Activated CD4-positive, alpha-beta T cell treated with anti-CD3 and anti-CD28 coated beads, Interleukin-2, amount 50 U/mL, for 4 hours (primary cell): ENCODE measurements at regions not wholly inside any gene's neighbourhood (a gene's known extent, or its start where the extent isn't known, plus 50 kb on each side); places are given as distances from the start of the nearest gene placed in this dataset.
"Not testable (repeated sequence)": the region's sequence is repeated elsewhere in the genome, so short reads cannot be mapped to it uniquely, and the experiment has no call there.

Experiments used
- DNase-seq, 2 experiments: peaks; one replicate each; pipeline ENCODE4 v3.0.0-alpha.2; 2020

DNA sequence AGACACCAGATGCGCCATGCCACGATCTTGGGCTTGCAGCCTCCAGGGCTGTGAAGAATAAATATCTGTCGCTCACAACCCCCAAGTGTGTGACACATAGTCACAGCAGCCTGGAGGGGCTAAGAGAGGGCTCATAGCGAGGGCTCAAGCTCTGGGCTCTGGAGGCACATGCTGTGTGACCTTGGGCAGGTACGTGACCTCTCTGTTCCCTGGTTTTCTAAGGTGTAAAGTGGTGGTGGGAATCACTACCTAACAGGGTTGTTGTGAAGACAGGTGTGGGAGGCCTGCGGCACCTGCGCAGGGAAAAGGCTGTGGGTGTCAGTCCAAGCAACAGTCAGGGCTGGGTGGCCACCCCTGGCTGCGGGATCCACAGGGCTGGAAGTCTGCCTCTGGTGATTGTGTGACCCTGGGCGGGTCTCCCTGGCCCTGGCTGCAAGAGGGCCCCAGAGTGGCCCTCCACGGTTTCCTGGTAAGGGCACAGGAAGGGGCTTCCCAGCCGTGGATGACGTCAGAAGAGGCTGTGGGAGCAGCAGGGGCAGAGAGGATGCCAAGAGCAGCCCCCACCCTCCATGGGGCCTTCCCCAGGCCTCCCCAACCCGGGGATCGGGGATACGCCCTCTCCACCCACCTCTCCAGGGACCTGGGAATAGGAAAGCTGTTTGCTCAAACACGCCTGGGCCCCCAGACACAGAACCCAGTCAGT is 218.8 kb upstream of the SGCG start:
- DNase-seq, result no peak

DNA sequence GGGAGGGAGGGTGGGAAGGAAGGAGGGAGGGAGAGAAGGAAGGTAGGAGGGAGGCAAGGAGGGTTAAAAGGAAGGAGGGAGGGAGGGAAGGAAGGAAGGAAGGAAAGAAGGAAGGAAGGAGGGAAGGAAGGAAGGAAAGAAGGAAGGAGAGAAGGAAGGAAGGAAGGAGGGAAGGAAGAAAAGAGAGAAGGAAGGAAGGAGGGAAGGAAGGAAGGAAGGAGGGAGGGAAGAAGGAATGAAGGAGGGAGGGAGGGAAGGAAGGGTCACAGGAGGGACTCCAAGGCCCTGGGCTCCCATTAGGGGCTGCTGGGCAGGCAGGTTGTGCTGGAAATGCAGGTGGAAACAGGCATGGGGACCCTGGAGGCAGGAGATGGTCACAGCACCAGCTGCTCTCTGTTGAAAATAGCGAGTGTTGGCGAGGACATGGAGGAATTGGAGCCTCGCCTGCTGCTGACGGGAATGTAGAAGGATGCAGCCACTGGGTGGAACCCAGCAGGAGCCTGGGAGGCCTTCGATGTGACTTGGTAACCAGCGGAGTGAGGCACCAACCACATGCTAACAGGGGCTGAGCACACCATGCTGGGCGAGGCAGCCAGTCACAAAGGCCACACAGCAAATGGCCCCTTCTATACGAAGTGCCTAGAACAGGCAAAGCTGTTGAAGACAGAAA is 217.3 kb upstream of the SGCG start:
- not testable (repeated sequence) for DNase-seq

GRCh38 chr13:22964245-22964966 is 216.4 kb upstream of the SGCG start:
- DNase-seq, result no peak

- not testable (repeated sequence) for DNase-seq
These were observed 215.5 kb upstream of the SGCG start for GRCh38 chr13:22965011-22965857.

DNA sequence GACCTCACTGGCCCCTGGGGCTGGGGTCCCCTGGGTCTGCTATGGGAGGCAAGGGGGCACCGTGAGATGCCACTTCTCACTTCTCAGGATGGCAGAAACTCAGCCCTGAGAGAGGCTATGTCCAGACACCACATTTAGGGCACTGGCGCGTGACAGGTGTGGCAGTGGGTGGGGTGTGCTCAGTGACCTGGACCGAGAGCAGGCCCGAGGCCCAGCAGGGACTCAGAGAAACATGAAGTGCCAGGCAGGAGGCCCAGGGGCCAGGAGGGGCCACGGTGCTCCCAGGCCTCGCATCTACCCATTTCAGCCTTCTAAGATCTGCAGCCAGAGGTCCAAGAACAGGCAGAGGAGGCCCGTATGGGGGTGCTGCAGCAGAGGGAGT is 214.9 kb upstream of the SGCG start:
- not testable (repeated sequence) for DNase-seq

- DNase-seq, result not testable (repeated sequence)
These were observed 214.0 kb upstream of the SGCG start for GRCh38 chr13:22966753-22967152.

GRCh38 chr13:22967669-22968068 is 213.1 kb upstream of the SGCG start:
- no peak for DNase-seq

- DNase-seq, result no peak
These were observed 200.8 kb upstream of the SGCG start for GRCh38 chr13:22979952-22980351.

DNA sequence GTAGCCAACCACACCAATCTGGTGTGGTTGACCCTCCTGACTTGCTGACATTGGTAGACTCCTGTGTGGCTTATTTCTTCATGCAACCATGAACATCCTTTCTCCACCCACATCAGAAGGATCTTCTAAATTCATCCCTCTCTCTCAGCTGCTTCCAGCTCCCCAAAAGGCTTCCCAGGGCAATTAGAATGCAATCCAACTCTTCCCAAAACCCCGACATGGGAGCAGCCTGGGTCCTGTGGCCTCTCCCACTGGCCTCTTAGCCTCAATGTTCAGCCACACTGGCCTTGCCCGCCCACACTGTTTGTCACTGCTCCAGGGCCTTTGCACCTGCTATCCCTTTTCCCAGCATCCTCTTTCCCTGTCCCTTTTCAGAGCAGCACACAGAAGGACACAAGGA is 199.8 kb upstream of the SGCG start:
- no peak for DNase-seq

DNA sequence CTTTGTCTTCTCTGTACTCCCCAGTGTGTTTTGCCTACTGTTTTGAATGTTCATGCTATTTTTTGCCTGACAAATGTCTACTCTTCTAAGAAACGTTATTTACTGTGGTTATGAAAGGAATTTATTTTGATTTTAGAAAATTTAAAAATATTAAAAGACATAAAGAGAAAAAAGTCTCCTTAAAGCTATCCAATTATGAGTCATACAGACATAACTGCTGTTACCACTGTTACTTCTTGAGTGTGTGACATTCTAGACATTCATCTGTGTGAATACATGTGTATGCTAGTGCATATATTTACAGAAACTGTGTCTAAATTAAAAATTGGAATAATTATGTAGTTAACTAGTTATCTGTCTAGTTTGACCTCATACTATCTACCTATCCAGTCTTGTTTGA is 187.6 kb upstream of the SGCG start:
- no peak for DNase-seq

DNA sequence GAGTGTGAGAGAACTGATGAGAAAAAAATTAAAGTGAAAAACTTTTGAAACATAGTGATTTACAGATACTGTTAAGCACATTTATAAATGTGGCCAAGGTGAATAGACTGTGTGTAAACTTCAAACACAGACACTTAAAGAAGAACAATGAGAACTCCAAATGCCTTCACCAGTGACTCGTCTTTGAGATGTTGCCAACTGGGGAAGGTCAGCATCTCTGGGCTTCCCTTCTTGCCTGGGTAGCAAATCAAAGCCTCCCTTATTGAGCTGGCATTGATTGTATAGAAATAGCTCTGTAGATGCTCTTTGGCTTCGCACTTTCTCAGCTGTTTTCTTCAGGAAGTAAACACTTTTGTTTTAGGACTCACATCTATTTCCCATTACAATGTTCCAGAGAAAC is 177.3 kb upstream of the SGCG start:
- DNase-seq, result no peak

DNA sequence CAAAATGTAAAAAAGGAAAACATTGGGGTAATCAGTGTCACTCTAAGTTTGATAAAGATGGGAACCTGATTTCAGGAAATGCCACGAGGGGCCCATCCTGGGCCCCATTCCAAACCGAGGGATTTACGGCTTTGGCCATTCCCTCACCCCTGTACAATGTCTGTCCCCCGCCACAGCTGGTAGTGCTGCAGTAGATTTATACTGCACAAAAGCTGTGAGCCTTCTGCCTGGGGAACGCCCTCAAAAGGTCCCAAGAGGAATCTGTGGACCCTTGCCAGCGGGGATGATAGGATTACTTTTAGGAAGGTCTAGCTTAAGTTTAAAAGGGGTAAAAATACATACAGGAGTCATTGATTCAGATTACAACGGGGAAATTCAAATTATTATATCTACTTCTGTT is 173.4 kb upstream of the SGCG start:
- no peak for DNase-seq

GRCh38 chr13:23018143-23018542 is 162.6 kb upstream of the SGCG start:
- DNase-seq, result no peak

DNA sequence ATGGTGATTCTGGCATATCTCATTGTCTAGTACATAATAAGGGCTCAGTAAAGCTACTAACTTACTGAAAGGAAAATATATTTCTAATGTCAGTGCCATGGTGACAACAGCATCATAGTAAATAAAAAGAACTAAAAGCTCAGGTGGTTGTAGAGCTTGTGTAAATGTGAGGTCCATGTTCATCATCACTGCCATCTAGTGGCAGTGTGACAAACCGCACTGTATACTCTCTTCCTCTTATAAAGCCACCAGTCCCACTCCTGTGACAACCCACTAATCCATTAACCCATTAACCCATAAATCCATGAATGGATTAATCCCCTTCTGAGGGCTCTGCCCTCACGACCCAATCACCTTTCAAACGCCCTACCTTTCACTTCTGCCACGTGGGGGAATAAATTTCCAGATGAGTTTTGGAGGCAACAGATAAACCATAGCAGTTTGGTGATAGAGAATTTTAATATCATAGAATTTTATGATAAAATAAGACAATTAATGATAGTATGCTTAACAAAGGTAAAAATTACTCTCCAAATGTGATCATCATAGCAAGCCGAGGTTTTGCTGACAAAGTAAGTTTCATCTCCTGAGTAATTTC is 160.4 kb upstream of the SGCG start:
- DNase-seq, result peak in 1 of 2 experiments; percentile 1

- DNase-seq, result no peak
These were observed 158.9 kb upstream of the SGCG start for GRCh38 chr13:23021906-23022305.

GRCh38 chr13:23022704-23023103 is 158.1 kb upstream of the SGCG start:
- no peak for DNase-seq

GRCh38 chr13:23025864-23026608 is 154.7 kb upstream of the SGCG start:
- no peak for DNase-seq

GRCh38 chr13:23039266-23039935 is 141.4 kb upstream of the SGCG start:
- no peak for DNase-seq

GRCh38 chr13:23042181-23042580 is 138.6 kb upstream of the SGCG start:
- no peak for DNase-seq

GRCh38 chr13:23044906-23045305 is 135.9 kb upstream of the SGCG start:
- no peak for DNase-seq

DNA sequence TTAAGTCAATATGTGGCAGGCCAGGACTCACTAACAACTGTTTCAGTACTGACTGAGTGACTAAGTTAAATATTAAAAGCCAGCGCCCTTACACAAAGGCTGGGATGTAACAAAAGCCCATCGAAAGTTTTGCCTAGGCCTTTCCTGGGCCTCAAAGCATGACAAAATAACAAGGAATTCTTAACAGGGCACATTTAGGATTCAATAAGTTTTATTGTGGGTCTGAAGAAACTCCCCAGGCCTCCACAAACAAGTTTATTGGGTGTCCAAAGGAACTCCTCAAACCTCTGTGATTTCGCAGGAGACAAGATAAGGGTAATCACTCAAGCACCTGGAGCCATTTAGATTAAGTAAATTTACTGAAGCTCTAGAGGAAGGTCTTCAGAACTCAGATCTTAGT is 130.7 kb upstream of the SGCG start:
- no peak for DNase-seq
